RWPE1 (cell line): ENCODE measurements at regions not wholly inside any gene's neighbourhood (a gene's known extent, or its start where the extent isn't known, plus 50 kb on each side); places are given as distances from the start of the nearest gene placed in this dataset.
A peak's percentile ranks its signal among the peaks of the same experiment; 100 is the strongest.

ENCODE experiments used
- CTCF ChIA-PET: fragments of 350-600 bp; sonication (Branson Sonifier 250); formaldehyde crosslinking; extraction: SDS; loops from one replicate; lab custom pipeline; 2021; lab: Yijun Ruan, JAX
- POLR2A ChIA-PET: fragments of 400-600 bp; formaldehyde crosslinking; extraction: SDS; loops from one replicate; lab custom pipeline; 2020; ENCODE audit warnings: antibody characterized with exemption; ENCODE audit not compliant: low non-redundant PET; lab: Yijun Ruan, JAX
- DNase-seq: peaks from one replicate; pipeline ENCODE4 v3.0.0; 2012; ENCODE audit warnings: low spot score
- H3K27ac ChIP-seq: fragments of 450-650 bp; 2 replicates; pipeline ENCODE4 v1.5.1; 2017
- TF ChIP-seq, protein P1 (sequence below): fragments of 450-650 bp; conservative IDR thresholded peaks from 2 replicates; pipeline ENCODE4 v1.5.1; 2017; ENCODE audit warnings: low read depth, mild to moderate bottlenecking

DNA sequence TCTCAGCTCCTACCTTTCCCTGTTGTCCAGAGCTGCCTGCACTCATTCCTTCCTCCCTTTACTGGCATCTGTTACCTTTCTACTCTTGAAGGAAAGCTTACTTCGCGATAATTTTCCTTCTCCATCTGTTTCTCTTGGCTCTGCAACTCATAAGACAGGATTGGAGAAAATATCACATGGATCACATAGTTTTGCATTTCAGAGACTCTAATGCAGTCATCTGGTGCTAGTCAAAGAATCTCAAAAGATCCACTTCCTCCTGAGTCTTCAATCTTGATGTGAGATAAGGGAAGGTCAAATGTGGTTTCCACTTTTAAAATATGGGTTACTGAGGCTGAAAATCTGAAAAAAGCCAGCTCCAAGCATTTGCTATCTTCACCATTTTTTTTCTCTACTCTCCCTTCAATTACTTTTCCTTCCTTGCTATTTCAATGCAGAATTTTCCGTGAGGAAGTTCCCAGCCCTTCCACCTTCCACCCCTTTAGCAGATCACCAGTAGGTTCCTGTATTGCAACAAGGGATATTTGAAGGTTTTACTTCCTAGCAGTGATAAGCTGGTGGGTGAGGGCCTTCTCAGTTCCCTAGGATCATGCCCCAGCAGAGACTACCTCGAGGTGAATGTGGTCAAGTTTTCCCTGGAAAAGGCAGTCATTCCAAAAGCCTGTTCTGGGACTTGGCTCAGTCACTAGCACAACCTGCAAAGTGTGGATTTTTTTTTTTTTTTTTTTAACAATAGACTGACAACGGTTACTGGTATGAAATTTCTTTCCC is 62.8 kb upstream of the LRRC1 start:
- POLR2A ChIA-PET: no interaction called here

DNA sequence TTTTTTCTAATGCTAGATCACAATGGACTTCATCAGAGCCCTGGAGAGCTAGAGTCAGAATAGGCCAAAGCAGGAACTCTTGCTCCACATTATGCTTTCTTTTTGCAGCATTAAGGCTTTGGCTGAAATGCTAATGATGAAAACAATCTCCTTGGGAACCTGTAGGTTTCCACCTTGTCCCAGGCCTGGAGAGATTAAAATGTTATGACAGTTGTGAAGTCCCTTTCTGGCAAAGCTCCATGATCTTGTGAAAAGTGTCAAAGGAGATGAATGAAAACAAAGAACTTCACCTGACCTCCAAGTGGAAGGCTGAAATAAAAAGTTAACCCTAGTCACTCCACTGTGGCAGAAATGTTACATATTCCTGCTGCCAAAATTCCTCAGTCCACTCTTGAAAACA is 64.0 kb upstream of the LRRC1 start:
- no peak for DNase-seq
- no peak overlapping the region for H3K27ac ChIP-seq
- ChIA-PET CTCF (interaction anchor here (0.7 to 0.8 kb wide), 3 partner anchors 64 to 225 kb away, joined by 3 to 6 read pairs (median 5); no protein-coding TSS in a partner anchor), POLR2A (no interaction called here)
- TF ChIP-seq, protein P1, sequence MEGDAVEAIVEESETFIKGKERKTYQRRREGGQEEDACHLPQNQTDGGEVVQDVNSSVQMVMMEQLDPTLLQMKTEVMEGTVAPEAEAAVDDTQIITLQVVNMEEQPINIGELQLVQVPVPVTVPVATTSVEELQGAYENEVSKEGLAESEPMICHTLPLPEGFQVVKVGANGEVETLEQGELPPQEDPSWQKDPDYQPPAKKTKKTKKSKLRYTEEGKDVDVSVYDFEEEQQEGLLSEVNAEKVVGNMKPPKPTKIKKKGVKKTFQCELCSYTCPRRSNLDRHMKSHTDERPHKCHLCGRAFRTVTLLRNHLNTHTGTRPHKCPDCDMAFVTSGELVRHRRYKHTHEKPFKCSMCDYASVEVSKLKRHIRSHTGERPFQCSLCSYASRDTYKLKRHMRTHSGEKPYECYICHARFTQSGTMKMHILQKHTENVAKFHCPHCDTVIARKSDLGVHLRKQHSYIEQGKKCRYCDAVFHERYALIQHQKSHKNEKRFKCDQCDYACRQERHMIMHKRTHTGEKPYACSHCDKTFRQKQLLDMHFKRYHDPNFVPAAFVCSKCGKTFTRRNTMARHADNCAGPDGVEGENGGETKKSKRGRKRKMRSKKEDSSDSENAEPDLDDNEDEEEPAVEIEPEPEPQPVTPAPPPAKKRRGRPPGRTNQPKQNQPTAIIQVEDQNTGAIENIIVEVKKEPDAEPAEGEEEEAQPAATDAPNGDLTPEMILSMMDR: no peak

More for the DNA sequence above, 62.8 kb upstream of the LRRC1 start:
- no peak overlapping the region for H3K27ac ChIP-seq
- no peak for DNase-seq
- CTCF ChIA-PET: interaction anchor here (0.6 to 1.3 kb wide), 4 partner anchors 13 to 202 kb away, joined by 3 to 5 read pairs (median 4); no protein-coding TSS in a partner anchor
- TF ChIP-seq, protein P1: no peak

DNA sequence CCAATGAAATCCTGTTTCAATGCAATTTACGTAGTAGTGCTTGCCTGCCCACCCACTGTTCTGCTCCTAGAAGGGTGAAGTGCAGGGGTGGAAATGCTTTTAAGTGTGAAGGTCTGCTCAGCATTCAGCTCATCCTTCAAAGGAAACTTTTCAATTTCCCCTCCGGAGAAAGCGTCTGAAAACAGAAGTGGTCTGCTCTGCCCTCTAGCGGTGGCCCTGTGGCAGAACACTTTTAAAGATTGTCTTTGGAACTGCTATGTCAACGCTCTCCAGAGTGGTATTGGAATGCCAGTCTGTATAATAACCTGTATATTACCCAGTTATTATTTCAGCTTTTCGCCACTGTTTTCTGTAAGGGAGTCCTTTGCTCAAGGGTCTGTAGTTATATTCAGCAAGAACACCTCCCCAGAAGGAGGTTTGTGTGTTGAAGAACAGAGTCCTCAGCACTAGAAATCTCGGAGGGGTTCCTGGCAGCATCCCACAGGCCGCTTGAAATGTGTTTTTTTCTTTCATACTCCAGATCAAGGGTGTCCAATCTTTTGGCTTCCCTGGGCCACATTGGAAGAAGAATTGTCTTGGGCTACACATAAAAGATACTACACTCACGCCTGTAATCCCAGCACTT is 63.1 kb upstream of the KLHL31 start:
- TF ChIP-seq, protein P1: peak; percentile 53
- ChIA-PET POLR2A (no interaction called here), CTCF (interaction anchor here (0.6 to 3.9 kb wide), 8 partner anchors 33 to 730 kb away, joined by 3 to 28 read pairs (median 4); no protein-coding TSS in a partner anchor)
- no peak overlapping the region for H3K27ac ChIP-seq
- DNase-seq: peak; percentile 39

DNA sequence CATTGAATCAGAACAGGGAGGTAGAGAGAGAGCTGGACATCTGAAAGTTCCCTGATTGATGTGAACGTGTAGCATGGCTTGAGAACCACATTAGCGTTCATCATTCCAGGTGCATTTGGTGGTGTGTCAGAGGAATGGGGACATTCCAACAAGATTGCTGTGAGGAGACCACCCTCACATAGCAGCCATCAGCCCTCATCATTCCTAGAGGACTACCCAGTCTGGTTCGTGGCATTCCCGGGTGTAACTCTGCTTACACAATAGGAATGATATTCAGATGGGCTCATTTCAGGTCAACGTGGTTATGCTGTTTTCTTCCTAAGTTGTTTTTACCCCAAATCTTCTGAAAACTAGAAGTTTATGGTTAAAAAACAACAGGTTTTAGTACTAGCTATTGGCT is 62.2 kb upstream of the KLHL31 start:
- POLR2A ChIA-PET: no interaction called here
- no peak for DNase-seq
- TF ChIP-seq, protein P1: no peak
- CTCF ChIA-PET: interaction anchor here (0.9 to 3.9 kb wide), 3 partner anchors 65 to 235 kb away, joined by 4 to 28 read pairs (median 5); no protein-coding TSS in a partner anchor
- no peak overlapping the region for H3K27ac ChIP-seq

DNA sequence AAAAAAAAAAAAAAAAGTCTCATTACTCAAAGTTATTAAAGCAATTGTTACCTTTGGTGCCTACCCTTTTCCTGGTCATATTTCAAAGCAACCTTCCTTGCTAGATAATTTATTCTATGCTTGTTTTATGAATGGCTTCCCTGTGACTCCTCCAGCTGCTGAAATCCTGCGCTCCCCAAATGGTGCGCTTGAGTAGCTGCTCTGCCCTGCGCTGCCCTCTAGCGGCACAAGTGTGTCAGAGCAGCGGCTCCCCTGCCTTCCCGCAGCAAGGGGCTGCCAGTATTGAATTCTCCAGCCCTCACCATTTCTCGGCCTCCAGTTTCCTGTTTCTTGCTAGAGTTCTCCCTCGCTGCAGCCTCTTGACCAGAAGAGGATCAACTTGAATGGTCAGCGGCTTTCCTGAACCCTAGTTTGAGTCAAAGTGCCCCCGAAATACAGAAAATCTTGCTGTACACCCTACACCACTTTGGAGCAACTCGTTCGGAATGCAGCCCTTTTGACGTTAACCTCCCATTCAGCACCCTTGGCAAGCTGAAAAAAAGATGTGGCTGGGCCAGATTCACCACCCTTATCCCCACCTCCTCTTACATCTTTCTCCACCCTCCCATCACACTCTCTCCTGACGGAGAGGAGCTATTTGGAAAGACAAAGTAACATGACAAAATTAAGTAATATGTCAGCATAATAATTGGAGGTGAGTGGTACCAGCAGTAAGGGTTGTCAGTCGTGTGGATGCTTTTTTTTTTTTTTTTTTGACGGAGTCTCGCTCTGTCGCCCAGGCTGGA is 60.4 kb upstream of the KLHL31 start:
- TF ChIP-seq, protein P1: peak; percentile 94
- ChIA-PET CTCF (interaction anchor here (0.6 to 3.9 kb wide), 19 partner anchors 9 to 553 kb away, joined by 3 to 28 read pairs (median 4); no protein-coding TSS in a partner anchor), POLR2A (no interaction called here)
- H3K27ac ChIP-seq: no peak overlapping the region
- DNase-seq: peak; percentile 71

DNA sequence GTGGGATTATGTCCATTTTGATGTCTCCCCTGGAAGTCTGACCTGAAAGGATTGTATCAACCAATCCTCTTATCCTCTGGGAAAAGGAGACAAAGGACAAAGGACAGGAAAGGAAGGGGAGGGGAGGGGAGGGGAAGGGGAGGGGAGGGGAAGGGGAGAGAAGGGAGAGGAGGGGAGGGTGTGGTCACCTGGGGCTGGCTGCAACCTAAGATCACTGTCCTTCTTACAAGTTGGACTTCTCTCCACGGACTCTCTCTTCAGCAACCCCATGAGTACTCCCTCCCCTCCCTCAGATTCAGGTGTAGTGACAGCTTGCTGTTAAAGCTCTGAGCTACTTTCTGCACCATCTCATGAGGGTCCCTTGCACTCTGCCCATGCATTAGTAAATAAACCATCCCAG is 58.9 kb upstream of the KLHL31 start:
- CTCF ChIA-PET: interaction anchor here (0.6 to 2.8 kb wide), 3 partner anchors 231 to 519 kb away, joined by 3 to 15 read pairs (median 6); no protein-coding TSS in a partner anchor
- DNase-seq: no peak
- POLR2A ChIA-PET: no interaction called here
- H3K27ac ChIP-seq: no peak overlapping the region
- TF ChIP-seq, protein P1: no peak
